Loucy (cell line): ENCODE measurements at regions not wholly inside any gene's neighbourhood (a gene's known extent, or its start where the extent isn't known, plus 50 kb on each side); places are given as distances from the start of the nearest gene placed in this dataset.

ENCODE experiments used
- H2AFZ ChIP-seq: fragments of 200-600 bp; sonication (generic); 2 replicates; pipeline ENCODE4 v1.6.0; 2016; ENCODE audit warnings: antibody characterized with exemption, mild to moderate bottlenecking, low read length, moderate library complexity
- H3F3A ChIP-seq: fragments of 200-600 bp; 2 replicates; pipeline ENCODE4 v1.6.0; 2016; ENCODE audit warnings: antibody characterized with exemption, low read depth, mild to moderate bottlenecking
- H3K27me3 ChIP-seq: fragments of 200-600 bp; sonication (generic); 2 replicates; pipeline ENCODE4 v1.6.1; 2014; ENCODE audit warnings: low read length, mild to moderate bottlenecking; ENCODE audit not compliant: insufficient read depth, poor library complexity, severe bottlenecking
- H3K36me3 ChIP-seq: fragments of 200-600 bp; sonication (generic); 2 replicates; pipeline ENCODE4 v1.6.1; 2016; ENCODE audit warnings: low read length; ENCODE audit not compliant: insufficient read depth
- H3K4me1 ChIP-seq: fragments of 200-600 bp; sonication (generic); 2 replicates; pipeline ENCODE4 v1.5.1; 2014; ENCODE audit warnings: low read length, mild to moderate bottlenecking; ENCODE audit not compliant: insufficient read depth, poor library complexity, severe bottlenecking
- H3K4me2 ChIP-seq: fragments of 200-600 bp; sonication (generic); 2 replicates; pipeline ENCODE4 v1.6.0; 2014; ENCODE audit warnings: antibody characterized with exemption, low read length, low read depth, mild to moderate bottlenecking; ENCODE audit not compliant: poor library complexity, severe bottlenecking
- H3K4me3 ChIP-seq: fragments of 200-600 bp; sonication (generic); 2 replicates; pipeline ENCODE4 v1.5.1; 2014; ENCODE audit warnings: low read length, mild to moderate bottlenecking, mixed read lengths; ENCODE audit not compliant: poor library complexity, severe bottlenecking
- H3K79me2 ChIP-seq: fragments of 200-600 bp; sonication (generic); 2 replicates; pipeline ENCODE4 v1.6.1; 2014; ENCODE audit warnings: low read length; ENCODE audit not compliant: insufficient read depth
- H3K9ac ChIP-seq: fragments of 200-600 bp; sonication (generic); 2 replicates; pipeline ENCODE4 v1.6.0; 2014; ENCODE audit warnings: mild to moderate bottlenecking, low read depth, low read length, moderate library complexity; ENCODE audit not compliant: poor library complexity, severe bottlenecking
- H3K9me2 ChIP-seq: fragments of 200-600 bp; sonication (generic); replicated peaks from 2 replicates; pipeline ENCODE4 v1.6.1; 2016; ENCODE audit warnings: low read depth, low read length, mixed read lengths
- H3K9me3 ChIP-seq: fragments of 200-600 bp; sonication (generic); 2 replicates; pipeline ENCODE4 v1.6.1; 2014; ENCODE audit warnings: mild to moderate bottlenecking, antibody characterized with exemption, low read length, low read depth; ENCODE audit not compliant: insufficient read depth
- H4K20me1 ChIP-seq: fragments of 200-600 bp; sonication (generic); 2 replicates; pipeline ENCODE4 v1.6.0; 2014; ENCODE audit warnings: antibody characterized with exemption, low read length, mild to moderate bottlenecking; ENCODE audit not compliant: insufficient read depth, poor library complexity, severe bottlenecking
- EZH2phosphoT487 ChIP-seq: fragments of 200-600 bp; IDR thresholded peaks from 2 replicates; pipeline ENCODE4 v1.6.1; 2018; ENCODE audit warnings: antibody characterized with exemption, mild to moderate bottlenecking, moderate library complexity, borderline replicate concordance
- TF ChIP-seq, protein P1 (sequence below): fragments of 200-600 bp; sonication (generic); conservative IDR thresholded peaks from 2 replicates; pipeline ENCODE4 v1.5.1; 2014; ENCODE audit warnings: mild to moderate bottlenecking, antibody characterized with exemption, low read length

- Histone ChIP-seq H4K20me1 (no peaks in the 10 kb centered on the region), H3K79me2 (no peaks in the 10 kb centered on the region), H3K4me1 (no peaks in the 10 kb centered on the region), H3K4me3 (no peak overlapping the region), H3K4me2 (no peak overlapping the region), H3K9me2 (no peaks in the 10 kb centered on the region), H3K9ac (no peak overlapping the region), H2AFZ (no peak overlapping the region), H3K9me3 (no peaks in the 10 kb centered on the region), H3K27me3 (no peaks in the 10 kb centered on the region), H3K36me3 (no peaks in the 10 kb centered on the region), H3F3A (no peaks in the 10 kb centered on the region)
- no peak for TF ChIP-seq EZH2phosphoT487
- TF ChIP-seq, protein P1, sequence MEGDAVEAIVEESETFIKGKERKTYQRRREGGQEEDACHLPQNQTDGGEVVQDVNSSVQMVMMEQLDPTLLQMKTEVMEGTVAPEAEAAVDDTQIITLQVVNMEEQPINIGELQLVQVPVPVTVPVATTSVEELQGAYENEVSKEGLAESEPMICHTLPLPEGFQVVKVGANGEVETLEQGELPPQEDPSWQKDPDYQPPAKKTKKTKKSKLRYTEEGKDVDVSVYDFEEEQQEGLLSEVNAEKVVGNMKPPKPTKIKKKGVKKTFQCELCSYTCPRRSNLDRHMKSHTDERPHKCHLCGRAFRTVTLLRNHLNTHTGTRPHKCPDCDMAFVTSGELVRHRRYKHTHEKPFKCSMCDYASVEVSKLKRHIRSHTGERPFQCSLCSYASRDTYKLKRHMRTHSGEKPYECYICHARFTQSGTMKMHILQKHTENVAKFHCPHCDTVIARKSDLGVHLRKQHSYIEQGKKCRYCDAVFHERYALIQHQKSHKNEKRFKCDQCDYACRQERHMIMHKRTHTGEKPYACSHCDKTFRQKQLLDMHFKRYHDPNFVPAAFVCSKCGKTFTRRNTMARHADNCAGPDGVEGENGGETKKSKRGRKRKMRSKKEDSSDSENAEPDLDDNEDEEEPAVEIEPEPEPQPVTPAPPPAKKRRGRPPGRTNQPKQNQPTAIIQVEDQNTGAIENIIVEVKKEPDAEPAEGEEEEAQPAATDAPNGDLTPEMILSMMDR: no peak
Observed at GRCh38 chr6:91708534-91708933, 1121.7 kb upstream of the MAP3K7 start.

GRCh38 chr6:91705646-91706045 is 1118.8 kb upstream of the MAP3K7 start:
- Histone ChIP-seq H3K79me2 (no peaks in the 10 kb centered on the region), H3K4me2 (no peak overlapping the region), H4K20me1 (no peaks in the 10 kb centered on the region), H3K9ac (no peak overlapping the region), H3K9me2 (no peaks in the 10 kb centered on the region), H3K9me3 (no peaks in the 10 kb centered on the region), H3K4me1 (no peaks in the 10 kb centered on the region), H3K27me3 (no peaks in the 10 kb centered on the region), H3K4me3 (no peak overlapping the region), H3K36me3 (no peaks in the 10 kb centered on the region), H2AFZ (no peak overlapping the region), H3F3A (no peaks in the 10 kb centered on the region)
- TF ChIP-seq, protein P1: no peak
- TF ChIP-seq EZH2phosphoT487: no peak

DNA sequence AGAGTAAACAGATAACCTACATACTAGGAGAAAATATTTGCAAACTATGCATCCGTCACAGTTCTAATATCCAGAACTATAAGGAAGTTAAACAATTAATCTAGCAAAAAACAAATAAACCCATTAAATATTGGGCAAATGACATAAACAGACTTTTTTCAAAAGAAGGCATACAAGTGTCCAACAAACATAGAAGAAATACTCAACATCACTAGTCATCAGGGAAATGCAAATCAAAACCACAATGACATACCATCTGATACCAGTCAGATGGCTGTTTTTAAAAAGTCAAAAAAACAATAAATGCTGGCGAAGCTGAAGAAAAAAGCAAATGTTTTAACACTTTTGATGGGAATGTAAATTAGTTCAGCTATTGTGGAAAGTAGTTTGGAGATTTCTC is 1117.7 kb upstream of the MAP3K7 start:
- Histone ChIP-seq H3F3A (no peaks in the 10 kb centered on the region), H3K9me3 (no peaks in the 10 kb centered on the region), H3K36me3 (no peaks in the 10 kb centered on the region), H2AFZ (no peak overlapping the region), H3K4me1 (no peaks in the 10 kb centered on the region), H3K27me3 (no peaks in the 10 kb centered on the region), H3K79me2 (no peaks in the 10 kb centered on the region), H3K9me2 (no peaks in the 10 kb centered on the region), H3K4me2 (no peak overlapping the region), H3K4me3 (no peak overlapping the region), H3K9ac (no peak overlapping the region), H4K20me1 (no peaks in the 10 kb centered on the region)
- TF ChIP-seq, protein P1: no peak
- no peak for TF ChIP-seq EZH2phosphoT487
